Adipocyte (in vitro differentiated cells): ENCODE measurements at regions not wholly inside any gene's neighbourhood (a gene's known extent, or its start where the extent isn't known, plus 50 kb on each side); places are given as distances from the start of the nearest gene placed in this dataset.
A peak's percentile ranks its signal among the peaks of the same experiment; 100 is the strongest.

ENCODE experiments used
- DNase-seq: peaks from one replicate; pipeline ENCODE4 v3.0.0-alpha.2; 2015; ENCODE audit warnings: low read depth
- H3K27me3 ChIP-seq: replicated peaks from 2 replicates; pipeline ENCODE4 v1.7.0; 2013; ENCODE audit warnings: mild to moderate bottlenecking, low read length, moderate library complexity; ENCODE audit not compliant: control insufficient read depth, insufficient read depth
- H3K36me3 ChIP-seq: 2 replicates; pipeline ENCODE4 v1.7.0; 2013; ENCODE audit warnings: low read length, mild to moderate bottlenecking, moderate library complexity; ENCODE audit not compliant: control insufficient read depth, insufficient read depth, severe bottlenecking
- H3K4me1 ChIP-seq: 2 replicates; pipeline ENCODE4 v1.7.0; 2013; ENCODE audit warnings: mild to moderate bottlenecking, low read length, moderate library complexity; ENCODE audit not compliant: control insufficient read depth, insufficient read depth
- H3K4me3 ChIP-seq: 2 replicates; pipeline ENCODE4 v1.7.0; 2013; ENCODE audit warnings: mild to moderate bottlenecking, low read length, moderate library complexity
- H3K9ac ChIP-seq: 2 replicates; pipeline ENCODE4 v1.7.0; 2013; ENCODE audit warnings: mild to moderate bottlenecking, low read length, moderate library complexity
- H3K9me3 ChIP-seq: 2 replicates; pipeline ENCODE4 v1.7.0; 2013; ENCODE audit warnings: mild to moderate bottlenecking, low read length, moderate library complexity; ENCODE audit not compliant: control insufficient read depth

GRCh38 chr6:74946961-74947360 is 258.9 kb downstream of the COL12A1 start:
- Histone ChIP-seq H3K9me3 (peaks cover 13% of the 10 kb centered on the region), H3K9ac (no peak overlapping the region), H3K27me3 (no peaks in the 10 kb centered on the region), H3K36me3 (no peaks in the 10 kb centered on the region), H3K4me1 (peaks cover 11% of the 10 kb centered on the region), H3K4me3 (no peak overlapping the region)
- peak; percentile 45 for DNase-seq

GRCh38 chr6:74942130-74942529 is 263.7 kb downstream of the COL12A1 start:
- Histone ChIP-seq H3K4me1 (peaks cover 11% of the 10 kb centered on the region), H3K27me3 (no peaks in the 10 kb centered on the region), H3K36me3 (no peaks in the 10 kb centered on the region), H3K9me3 (no peaks in the 10 kb centered on the region), H3K4me3 (no peak overlapping the region), H3K9ac (no peak overlapping the region)
- no peak for DNase-seq

GRCh38 chr6:74941424-74941823 is 264.4 kb downstream of the COL12A1 start:
- no peak overlapping the region for H3K9ac ChIP-seq
- H3K36me3 ChIP-seq = no peaks in the 10 kb centered on the region
- no peak overlapping the region for H3K4me3 ChIP-seq
- H3K9me3 ChIP-seq = no peaks in the 10 kb centered on the region
- no peak for DNase-seq
- no peaks in the 10 kb centered on the region for H3K27me3 ChIP-seq
- H3K4me1 ChIP-seq = peaks cover 14% of the 10 kb centered on the region

GRCh38 chr6:74939721-74940620 is 265.9 kb downstream of the COL12A1 start:
- no peak overlapping the region for H3K4me3 ChIP-seq
- no peaks in the 10 kb centered on the region for H3K36me3 ChIP-seq
- no peak overlapping the region for H3K9ac ChIP-seq
- no peaks in the 10 kb centered on the region for H3K27me3 ChIP-seq
- peaks cover 14% of the 10 kb centered on the region for H3K4me1 ChIP-seq
- DNase-seq = no peak
- no peaks in the 10 kb centered on the region for H3K9me3 ChIP-seq

- H3K4me1 ChIP-seq = peaks cover 14% of the 10 kb centered on the region
Observed at GRCh38 chr6:74939151-74939708, 266.6 kb downstream of the COL12A1 start.

GRCh38 chr6:74937936-74938335 is 267.9 kb downstream of the COL12A1 start:
- H3K36me3 ChIP-seq = no peaks in the 10 kb centered on the region
- no peaks in the 10 kb centered on the region for H3K27me3 ChIP-seq
- no peak overlapping the region for H3K4me3 ChIP-seq
- H3K9ac ChIP-seq = no peak overlapping the region
- no peaks in the 10 kb centered on the region for H3K9me3 ChIP-seq
- H3K4me1 ChIP-seq = peaks cover 23% of the 10 kb centered on the region
- DNase-seq = no peak

More at GRCh38 chr6:74939151-74939708, 266.6 kb downstream of the COL12A1 start:
- H3K36me3 ChIP-seq = no peaks in the 10 kb centered on the region
- H3K9me3 ChIP-seq = no peaks in the 10 kb centered on the region
- no peaks in the 10 kb centered on the region for H3K27me3 ChIP-seq
- DNase-seq = no peak
- H3K9ac ChIP-seq = no peak overlapping the region
- no peak overlapping the region for H3K4me3 ChIP-seq

GRCh38 chr6:74936886-74937285 is 269.0 kb downstream of the COL12A1 start:
- Histone ChIP-seq H3K9ac (no peak overlapping the region), H3K9me3 (no peaks in the 10 kb centered on the region), H3K27me3 (no peaks in the 10 kb centered on the region), H3K4me1 (peaks cover 34% of the 10 kb centered on the region), H3K36me3 (no peaks in the 10 kb centered on the region), H3K4me3 (no peak overlapping the region)
- DNase-seq = peak; percentile 36

- peak overlapping the region; percentile 64 for H3K9ac ChIP-seq
- peak overlapping the region; percentile 23 for H3K4me3 ChIP-seq
- H3K4me1 ChIP-seq = peaks cover 43% of the 10 kb centered on the region
- DNase-seq = peak; percentile 59
- H3K27me3 ChIP-seq = no peaks in the 10 kb centered on the region
- no peaks in the 10 kb centered on the region for H3K9me3 ChIP-seq
- no peaks in the 10 kb centered on the region for H3K36me3 ChIP-seq
Observed at GRCh38 chr6:74932232-74932888, 273.5 kb downstream of the COL12A1 start.

GRCh38 chr6:74931558-74931957 is 274.3 kb downstream of the COL12A1 start:
- no peaks in the 10 kb centered on the region for H3K9me3 ChIP-seq
- H3K27me3 ChIP-seq = no peaks in the 10 kb centered on the region
- H3K4me3 ChIP-seq = no peak overlapping the region
- peaks cover 35% of the 10 kb centered on the region for H3K4me1 ChIP-seq
- no peaks in the 10 kb centered on the region for H3K36me3 ChIP-seq
- peak overlapping the region; percentile 64 for H3K9ac ChIP-seq
- DNase-seq = peak; percentile 89

GRCh38 chr6:74928203-74928602 is 277.6 kb downstream of the COL12A1 start:
- Histone ChIP-seq H3K27me3 (no peaks in the 10 kb centered on the region), H3K9ac (no peak overlapping the region), H3K36me3 (no peaks in the 10 kb centered on the region), H3K4me3 (no peak overlapping the region), H3K4me1 (peaks cover 27% of the 10 kb centered on the region), H3K9me3 (no peaks in the 10 kb centered on the region)
- DNase-seq = no peak

- Histone ChIP-seq H3K36me3 (no peaks in the 10 kb centered on the region), H3K4me3 (no peak overlapping the region), H3K4me1 (peaks cover 18% of the 10 kb centered on the region), H3K9ac (no peak overlapping the region), H3K9me3 (no peaks in the 10 kb centered on the region), H3K27me3 (no peaks in the 10 kb centered on the region)
- peak; percentile 33 for DNase-seq
Observed at GRCh38 chr6:74927299-74927698, 278.6 kb downstream of the COL12A1 start.
